NCI-H1694 (cell line): ENCODE measurements at regions not wholly inside any gene's neighbourhood (a gene's known extent, or its start where the extent isn't known, plus 50 kb on each side); places are given as distances from the start of the nearest gene placed in this dataset.

Experiments
- DNase-seq: peaks from one replicate; lab custom pipeline; 2025; lab: John Stamatoyannopoulos, UW

GRCh38 chr20:11043001-11043400 lies 369.2 kb upstream of the JAG1 start:
- DNase-seq = no peak

GRCh38 chr20:11044561-11044960 lies 370.8 kb upstream of the JAG1 start:
- DNase-seq = no peak

DNA sequence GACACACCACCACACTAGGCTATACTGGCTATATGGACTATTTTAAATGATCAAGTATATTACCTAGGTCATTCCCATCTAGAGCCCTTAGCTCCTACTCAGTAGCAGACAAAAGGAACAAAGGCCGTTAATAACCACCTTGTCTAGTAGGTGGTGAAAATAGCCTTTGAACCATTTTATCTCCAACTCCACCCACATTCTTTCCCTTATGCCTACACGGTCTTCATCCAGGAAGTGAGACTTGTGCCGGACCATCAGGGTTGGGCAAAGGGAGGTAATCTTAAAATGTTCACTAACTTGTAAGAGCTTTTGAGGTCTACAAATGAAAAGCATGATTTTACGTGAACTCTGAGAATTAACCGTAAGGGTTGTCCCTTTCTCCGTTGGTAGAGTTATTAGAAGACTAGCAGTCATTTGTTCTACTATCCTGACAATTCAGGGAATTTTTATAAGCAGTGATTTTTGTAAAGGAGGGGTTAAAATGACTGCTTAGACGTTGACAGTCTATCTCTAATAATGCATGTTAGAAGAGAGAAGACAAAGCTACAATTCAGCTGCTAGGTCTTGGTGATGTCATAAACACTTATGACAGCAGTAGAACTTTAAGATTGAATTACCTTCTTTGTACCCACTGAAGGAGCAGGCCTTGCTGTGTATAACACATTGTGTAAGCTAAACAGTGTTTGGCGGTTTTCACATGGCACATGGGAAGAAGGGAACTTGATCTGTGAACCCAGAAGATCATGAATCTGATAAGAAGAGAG lies 371.8 kb upstream of the JAG1 start:
- DNase-seq = no peak

DNA sequence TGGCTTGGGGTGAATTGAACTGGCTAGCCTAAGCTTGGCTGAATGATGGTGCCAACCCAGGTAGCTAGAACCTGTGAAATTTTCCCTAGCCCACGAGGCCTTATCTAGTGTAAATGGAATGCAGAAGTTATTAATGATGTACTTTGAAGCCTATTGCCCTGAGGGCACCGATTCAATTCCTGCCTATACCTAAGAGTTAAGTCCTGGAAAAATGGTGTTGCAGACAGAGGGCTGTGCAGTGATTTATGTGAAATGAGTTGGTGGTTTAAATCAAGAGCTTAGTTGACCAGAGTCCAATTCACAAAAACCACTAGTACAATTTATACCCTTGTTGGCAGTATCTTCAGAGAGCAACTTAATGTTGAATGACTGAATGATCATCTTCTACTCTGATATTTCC lies 373.8 kb upstream of the JAG1 start:
- DNase-seq = no peak

DNA sequence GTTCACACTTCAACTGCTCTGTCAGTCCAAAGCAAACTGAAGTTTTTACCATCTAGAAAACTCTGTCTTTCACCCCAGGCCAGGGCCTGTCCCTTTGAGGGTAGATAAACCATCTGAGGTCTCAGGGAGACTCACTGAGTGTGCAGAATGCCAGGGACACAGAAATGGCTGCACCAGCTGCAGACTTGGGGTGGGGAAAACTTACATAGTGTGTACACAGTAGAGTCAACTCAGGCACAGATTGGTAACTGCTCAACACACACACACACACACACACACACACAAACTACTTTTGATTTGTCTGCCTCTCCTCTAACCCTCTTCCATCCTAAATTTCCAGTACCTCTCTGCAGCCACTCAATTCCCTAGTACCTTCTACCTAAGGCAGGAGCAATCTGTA lies 374.9 kb upstream of the JAG1 start:
- DNase-seq = no peak

DNA sequence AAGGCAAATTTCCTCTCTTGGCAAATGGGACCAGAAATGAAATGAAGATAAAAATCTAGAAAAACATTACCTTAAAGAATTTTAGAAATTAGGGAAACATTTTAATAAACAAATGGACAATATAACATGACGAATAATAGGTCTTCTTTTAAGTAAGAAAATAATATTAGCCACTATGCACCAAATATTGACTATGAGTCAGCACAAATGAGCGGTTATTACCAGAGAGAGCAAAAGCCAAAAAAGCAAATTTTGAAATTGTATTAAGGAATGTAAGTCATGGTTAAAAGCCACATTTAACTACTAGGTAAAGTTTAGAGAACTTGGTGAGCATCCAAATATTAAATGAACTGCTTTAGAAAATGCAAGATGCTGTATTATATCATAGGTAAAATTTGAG lies 376.6 kb upstream of the JAG1 start:
- no peak for DNase-seq

- no peak for DNase-seq
Observed at GRCh38 chr20:11051136-11051535, 377.3 kb upstream of the JAG1 start.

DNA sequence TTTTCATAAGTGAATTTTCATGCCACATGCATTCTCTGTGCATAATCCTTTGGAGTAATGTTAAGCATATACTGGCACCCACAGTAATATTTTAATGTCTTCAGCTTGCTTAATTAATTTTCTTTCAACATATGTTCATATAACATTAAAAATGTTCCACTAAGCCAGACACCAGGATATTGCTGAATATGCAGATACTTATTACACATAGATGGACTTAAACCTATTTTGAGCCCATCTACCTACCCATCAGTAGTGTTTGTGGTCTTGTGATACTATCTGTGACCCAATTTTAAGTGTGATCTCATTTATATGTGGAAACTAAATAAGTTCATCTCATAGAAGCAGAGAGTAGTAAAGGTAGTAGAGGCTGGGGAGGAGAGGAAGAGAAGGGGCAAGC lies 379.5 kb upstream of the JAG1 start:
- DNase-seq = no peak

GRCh38 chr20:11054266-11054993 lies 380.6 kb upstream of the JAG1 start:
- no peak for DNase-seq

DNA sequence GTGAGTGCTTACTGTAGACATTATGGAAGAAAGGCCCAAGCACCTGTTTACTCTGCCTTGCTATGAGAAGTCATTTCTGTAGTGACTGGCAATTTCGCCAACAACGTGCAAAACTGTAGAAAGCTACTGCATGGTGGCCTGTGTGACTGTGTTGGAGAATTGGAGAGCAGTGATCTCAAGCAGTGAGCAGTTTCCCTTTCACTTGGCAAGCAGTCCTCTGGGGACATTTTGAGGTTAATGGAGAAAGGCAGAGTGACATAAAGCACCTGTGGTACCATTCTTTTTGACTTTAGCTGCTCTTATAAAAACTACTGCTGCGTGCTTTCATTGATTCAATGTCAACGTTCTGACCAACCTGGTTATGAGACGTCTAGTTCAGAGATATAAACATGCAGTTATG lies 382.6 kb upstream of the JAG1 start:
- DNase-seq = no peak

GRCh38 chr20:11057624-11058023 lies 383.8 kb upstream of the JAG1 start:
- no peak for DNase-seq

GRCh38 chr20:11059659-11060058 lies 385.9 kb upstream of the JAG1 start:
- no peak for DNase-seq

DNA sequence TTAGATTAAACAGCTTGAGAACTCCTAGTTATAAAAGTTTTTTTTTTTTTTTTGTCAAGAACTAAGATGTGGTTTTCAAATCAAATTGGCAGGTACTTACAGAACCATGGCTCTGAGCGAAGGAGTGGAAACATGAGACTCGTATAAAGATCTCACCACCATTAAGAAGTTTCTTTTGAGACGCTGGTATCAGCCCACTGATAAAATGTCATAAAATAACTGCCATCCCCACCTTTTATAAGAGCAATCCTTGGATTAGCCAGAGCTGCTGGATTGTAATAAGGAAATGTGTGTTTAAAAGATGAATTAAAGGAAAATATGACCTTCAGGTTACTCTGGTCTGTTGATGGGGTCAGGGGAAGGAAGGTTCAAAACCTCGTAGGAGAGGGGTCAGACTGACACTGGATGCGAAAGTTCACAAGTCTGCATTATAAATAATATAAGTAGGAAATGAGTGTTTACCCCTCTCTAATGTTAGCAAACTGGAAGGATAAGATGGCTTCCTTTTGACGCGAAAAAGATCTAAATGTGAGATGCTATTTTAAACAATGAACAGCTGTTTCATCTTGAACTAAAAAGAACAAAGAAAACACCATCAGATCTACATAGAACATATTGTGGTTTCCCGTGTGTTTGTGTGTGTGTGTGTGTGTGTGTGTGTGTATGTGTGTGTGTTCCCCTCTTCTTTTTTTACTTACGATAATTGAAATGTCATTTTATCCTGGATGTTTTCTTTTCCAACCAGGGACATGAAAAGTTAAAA lies 386.8 kb upstream of the JAG1 start:
- DNase-seq = no peak

DNA sequence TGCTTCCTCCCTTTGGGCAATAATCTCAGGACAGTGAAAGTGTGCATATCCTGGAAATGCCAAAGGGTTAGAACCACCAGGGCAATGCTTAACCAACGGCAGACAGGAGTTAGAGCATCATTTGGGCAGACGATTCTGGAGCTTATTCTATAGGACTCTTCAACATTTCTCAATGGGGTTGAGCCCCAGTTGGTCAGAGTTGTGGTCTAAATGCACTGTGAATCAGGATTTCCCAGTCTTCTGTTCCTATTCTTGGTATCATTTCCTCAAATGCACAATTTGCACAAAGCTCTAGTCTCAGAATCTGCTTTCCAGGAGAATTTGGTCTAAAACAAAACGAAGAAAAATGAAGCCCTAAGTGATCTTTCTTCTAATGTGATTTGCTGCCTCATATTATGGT lies 389.6 kb upstream of the JAG1 start:
- DNase-seq = no peak

DNA sequence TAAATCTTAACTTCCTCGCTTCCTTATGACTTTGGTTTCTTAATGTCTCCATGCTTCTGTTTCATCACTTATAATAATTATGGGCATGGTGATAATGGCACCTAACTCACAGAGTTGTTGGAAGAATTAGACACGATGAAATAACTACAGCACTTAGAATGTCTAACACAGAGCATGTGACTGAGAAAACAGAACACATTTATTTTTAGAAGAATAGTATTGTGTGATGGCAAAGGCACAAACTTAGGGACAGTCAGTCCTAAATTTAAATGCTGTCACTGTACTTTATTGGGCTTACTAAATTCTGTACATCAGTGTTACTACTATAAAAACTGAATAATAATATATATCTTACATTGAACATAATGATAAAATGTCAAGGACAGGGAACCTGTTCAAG lies 391.1 kb upstream of the JAG1 start:
- no peak for DNase-seq

DNA sequence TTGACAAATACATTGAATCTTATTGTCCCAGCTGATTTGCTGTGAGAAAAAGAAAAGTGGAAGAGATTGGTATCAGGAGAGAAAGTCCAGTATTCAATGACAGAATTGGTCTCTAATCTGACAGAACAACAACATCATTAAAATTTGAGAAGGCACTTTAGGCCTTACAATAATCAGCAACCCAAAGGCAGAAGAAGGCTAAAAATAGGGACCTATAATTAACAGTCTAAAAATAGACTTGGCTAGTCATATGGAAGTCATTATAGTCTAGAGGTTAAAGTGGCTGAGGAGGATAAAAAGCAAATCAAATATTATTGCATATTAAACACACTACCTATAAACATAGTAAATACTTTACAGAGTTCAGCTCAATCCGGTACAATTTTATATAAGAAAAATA lies 393.6 kb upstream of the JAG1 start:
- DNase-seq = no peak

- no peak for DNase-seq
Observed at GRCh38 chr20:11072982-11073381, 399.2 kb upstream of the JAG1 start.

GRCh38 chr20:11076434-11077105 lies 402.8 kb upstream of the JAG1 start:
- DNase-seq = no peak

GRCh38 chr20:11077226-11077625 lies 403.4 kb upstream of the JAG1 start:
- no peak for DNase-seq

- DNase-seq = no peak
Observed at GRCh38 chr20:11080010-11080409, 406.2 kb upstream of the JAG1 start.

- DNase-seq = no peak
Observed at GRCh38 chr20:11080781-11081377, 407.1 kb upstream of the JAG1 start.

DNA sequence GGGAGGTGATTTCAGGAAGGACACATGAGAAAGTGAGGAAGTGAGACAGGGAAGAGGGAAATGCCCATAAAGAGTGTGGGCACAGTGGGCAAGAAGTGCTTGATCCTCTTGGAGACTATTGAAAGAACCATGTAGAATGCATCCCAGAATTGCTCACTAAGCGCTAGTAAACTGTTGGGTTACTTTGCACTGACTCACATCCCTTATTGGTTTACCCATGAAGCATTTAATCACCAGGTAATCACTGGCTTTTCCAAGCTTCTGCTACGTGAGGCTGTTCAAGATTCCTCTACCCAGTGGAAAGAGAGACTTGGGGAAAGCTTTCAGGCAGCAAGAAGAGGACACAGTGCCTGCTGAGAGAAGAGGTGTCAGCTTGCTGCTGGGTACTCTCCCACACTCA lies 410.0 kb upstream of the JAG1 start:
- no peak for DNase-seq
